Loucy (cell line): ENCODE measurements at regions not wholly inside any gene's neighbourhood (a gene's known extent, or its start where the extent isn't known, plus 50 kb on each side); places are given as distances from the start of the nearest gene placed in this dataset.

Experiments used
- H2AFZ ChIP-seq: fragments of 200-600 bp; sonication (generic); 2 replicates; pipeline ENCODE4 v1.6.0; 2016; ENCODE audit warnings: antibody characterized with exemption, mild to moderate bottlenecking, low read length, moderate library complexity
- H3F3A ChIP-seq: fragments of 200-600 bp; 2 replicates; pipeline ENCODE4 v1.6.0; 2016; ENCODE audit warnings: antibody characterized with exemption, low read depth, mild to moderate bottlenecking
- H3K27me3 ChIP-seq: fragments of 200-600 bp; sonication (generic); 2 replicates; pipeline ENCODE4 v1.6.1; 2014; ENCODE audit warnings: low read length, mild to moderate bottlenecking; ENCODE audit not compliant: insufficient read depth, poor library complexity, severe bottlenecking
- H3K36me3 ChIP-seq: fragments of 200-600 bp; sonication (generic); 2 replicates; pipeline ENCODE4 v1.6.1; 2016; ENCODE audit warnings: low read length; ENCODE audit not compliant: insufficient read depth
- H3K4me1 ChIP-seq: fragments of 200-600 bp; sonication (generic); 2 replicates; pipeline ENCODE4 v1.5.1; 2014; ENCODE audit warnings: low read length, mild to moderate bottlenecking; ENCODE audit not compliant: insufficient read depth, poor library complexity, severe bottlenecking
- H3K4me2 ChIP-seq: fragments of 200-600 bp; sonication (generic); 2 replicates; pipeline ENCODE4 v1.6.0; 2014; ENCODE audit warnings: antibody characterized with exemption, low read length, low read depth, mild to moderate bottlenecking; ENCODE audit not compliant: poor library complexity, severe bottlenecking
- H3K4me3 ChIP-seq: fragments of 200-600 bp; sonication (generic); 2 replicates; pipeline ENCODE4 v1.5.1; 2014; ENCODE audit warnings: low read length, mild to moderate bottlenecking, mixed read lengths; ENCODE audit not compliant: poor library complexity, severe bottlenecking
- H3K79me2 ChIP-seq: fragments of 200-600 bp; sonication (generic); 2 replicates; pipeline ENCODE4 v1.6.1; 2014; ENCODE audit warnings: low read length; ENCODE audit not compliant: insufficient read depth
- H3K9ac ChIP-seq: fragments of 200-600 bp; sonication (generic); 2 replicates; pipeline ENCODE4 v1.6.0; 2014; ENCODE audit warnings: mild to moderate bottlenecking, low read depth, low read length, moderate library complexity; ENCODE audit not compliant: poor library complexity, severe bottlenecking
- H3K9me2 ChIP-seq: fragments of 200-600 bp; sonication (generic); replicated peaks from 2 replicates; pipeline ENCODE4 v1.6.1; 2016; ENCODE audit warnings: low read depth, low read length, mixed read lengths
- H3K9me3 ChIP-seq: fragments of 200-600 bp; sonication (generic); 2 replicates; pipeline ENCODE4 v1.6.1; 2014; ENCODE audit warnings: mild to moderate bottlenecking, antibody characterized with exemption, low read length, low read depth; ENCODE audit not compliant: insufficient read depth
- H4K20me1 ChIP-seq: fragments of 200-600 bp; sonication (generic); 2 replicates; pipeline ENCODE4 v1.6.0; 2014; ENCODE audit warnings: antibody characterized with exemption, low read length, mild to moderate bottlenecking; ENCODE audit not compliant: insufficient read depth, poor library complexity, severe bottlenecking
- EZH2phosphoT487 ChIP-seq: fragments of 200-600 bp; IDR thresholded peaks from 2 replicates; pipeline ENCODE4 v1.6.1; 2018; ENCODE audit warnings: antibody characterized with exemption, mild to moderate bottlenecking, moderate library complexity, borderline replicate concordance
- TF ChIP-seq, protein P1 (sequence below): fragments of 200-600 bp; sonication (generic); conservative IDR thresholded peaks from 2 replicates; pipeline ENCODE4 v1.5.1; 2014; ENCODE audit warnings: mild to moderate bottlenecking, antibody characterized with exemption, low read length

- H3K9me2 ChIP-seq: no peaks in the 10 kb centered on the region
Measured at GRCh38 chr13:56670563-56670962, 470.2 kb upstream of the PRR20A start.

GRCh38 chr13:56681404-56681803 is 459.3 kb upstream of the PRR20A start:
- H3K9me2 ChIP-seq: no peaks in the 10 kb centered on the region
- H3K27me3 ChIP-seq: no peaks in the 10 kb centered on the region
- H3K4me2 ChIP-seq: no peak overlapping the region
- H3K36me3 ChIP-seq: no peaks in the 10 kb centered on the region
- no peaks in the 10 kb centered on the region for H3K79me2 ChIP-seq
- no peak overlapping the region for H3K9ac ChIP-seq
- H3K9me3 ChIP-seq: no peaks in the 10 kb centered on the region
- H3F3A ChIP-seq: no peaks in the 10 kb centered on the region
- no peaks in the 10 kb centered on the region for H4K20me1 ChIP-seq
- TF ChIP-seq, protein P1, sequence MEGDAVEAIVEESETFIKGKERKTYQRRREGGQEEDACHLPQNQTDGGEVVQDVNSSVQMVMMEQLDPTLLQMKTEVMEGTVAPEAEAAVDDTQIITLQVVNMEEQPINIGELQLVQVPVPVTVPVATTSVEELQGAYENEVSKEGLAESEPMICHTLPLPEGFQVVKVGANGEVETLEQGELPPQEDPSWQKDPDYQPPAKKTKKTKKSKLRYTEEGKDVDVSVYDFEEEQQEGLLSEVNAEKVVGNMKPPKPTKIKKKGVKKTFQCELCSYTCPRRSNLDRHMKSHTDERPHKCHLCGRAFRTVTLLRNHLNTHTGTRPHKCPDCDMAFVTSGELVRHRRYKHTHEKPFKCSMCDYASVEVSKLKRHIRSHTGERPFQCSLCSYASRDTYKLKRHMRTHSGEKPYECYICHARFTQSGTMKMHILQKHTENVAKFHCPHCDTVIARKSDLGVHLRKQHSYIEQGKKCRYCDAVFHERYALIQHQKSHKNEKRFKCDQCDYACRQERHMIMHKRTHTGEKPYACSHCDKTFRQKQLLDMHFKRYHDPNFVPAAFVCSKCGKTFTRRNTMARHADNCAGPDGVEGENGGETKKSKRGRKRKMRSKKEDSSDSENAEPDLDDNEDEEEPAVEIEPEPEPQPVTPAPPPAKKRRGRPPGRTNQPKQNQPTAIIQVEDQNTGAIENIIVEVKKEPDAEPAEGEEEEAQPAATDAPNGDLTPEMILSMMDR: no peak
- TF ChIP-seq EZH2phosphoT487: no peak
- H2AFZ ChIP-seq: no peak overlapping the region
- no peaks in the 10 kb centered on the region for H3K4me1 ChIP-seq
- no peak overlapping the region for H3K4me3 ChIP-seq

More at GRCh38 chr13:56670563-56670962, 470.2 kb upstream of the PRR20A start:
- H2AFZ ChIP-seq: no peak overlapping the region
- no peak overlapping the region for H3K9ac ChIP-seq
- H3K9me3 ChIP-seq: no peaks in the 10 kb centered on the region
- no peaks in the 10 kb centered on the region for H3K27me3 ChIP-seq
- H4K20me1 ChIP-seq: no peaks in the 10 kb centered on the region
- no peaks in the 10 kb centered on the region for H3K4me1 ChIP-seq
- H3K4me3 ChIP-seq: no peak overlapping the region
- H3K79me2 ChIP-seq: no peaks in the 10 kb centered on the region
- H3K4me2 ChIP-seq: no peak overlapping the region
- H3K36me3 ChIP-seq: no peaks in the 10 kb centered on the region
- no peak for TF ChIP-seq EZH2phosphoT487
- TF ChIP-seq, protein P1: no peak
- no peaks in the 10 kb centered on the region for H3F3A ChIP-seq

DNA sequence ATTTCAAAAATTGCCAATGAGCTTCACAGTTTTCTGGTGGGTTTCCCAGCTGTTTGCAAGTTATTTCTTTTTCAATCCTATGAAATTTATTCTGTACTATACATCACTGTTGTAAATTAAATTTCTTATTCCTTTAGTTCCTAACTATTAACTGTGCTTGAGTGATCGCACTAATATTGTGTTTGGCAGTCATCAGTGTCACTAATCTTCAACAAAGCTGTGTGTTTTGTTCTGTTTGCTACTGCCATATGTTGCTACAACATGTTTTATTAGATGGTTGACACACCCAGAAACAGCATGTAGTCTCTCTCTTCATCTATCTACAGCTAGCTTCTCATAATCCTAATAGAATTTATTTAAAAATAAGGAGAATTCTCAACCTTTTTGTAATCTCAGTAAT is 453.6 kb upstream of the PRR20A start:
- H3K79me2 ChIP-seq: no peaks in the 10 kb centered on the region
- no peaks in the 10 kb centered on the region for H3K27me3 ChIP-seq
- H3F3A ChIP-seq: no peaks in the 10 kb centered on the region
- no peaks in the 10 kb centered on the region for H3K4me1 ChIP-seq
- TF ChIP-seq EZH2phosphoT487: no peak
- TF ChIP-seq, protein P1: no peak
- no peaks in the 10 kb centered on the region for H4K20me1 ChIP-seq
- H3K9ac ChIP-seq: no peak overlapping the region
- H2AFZ ChIP-seq: no peak overlapping the region
- no peaks in the 10 kb centered on the region for H3K36me3 ChIP-seq
- H3K9me2 ChIP-seq: no peaks in the 10 kb centered on the region
- H3K4me2 ChIP-seq: no peak overlapping the region
- H3K9me3 ChIP-seq: no peaks in the 10 kb centered on the region
- no peak overlapping the region for H3K4me3 ChIP-seq
